ENCODE measurements at regions not wholly inside any gene's neighbourhood (a gene's known extent, or its start where the extent isn't known, plus 50 kb on each side); places are given as distances from the start of the nearest gene placed in this dataset.

DNA sequence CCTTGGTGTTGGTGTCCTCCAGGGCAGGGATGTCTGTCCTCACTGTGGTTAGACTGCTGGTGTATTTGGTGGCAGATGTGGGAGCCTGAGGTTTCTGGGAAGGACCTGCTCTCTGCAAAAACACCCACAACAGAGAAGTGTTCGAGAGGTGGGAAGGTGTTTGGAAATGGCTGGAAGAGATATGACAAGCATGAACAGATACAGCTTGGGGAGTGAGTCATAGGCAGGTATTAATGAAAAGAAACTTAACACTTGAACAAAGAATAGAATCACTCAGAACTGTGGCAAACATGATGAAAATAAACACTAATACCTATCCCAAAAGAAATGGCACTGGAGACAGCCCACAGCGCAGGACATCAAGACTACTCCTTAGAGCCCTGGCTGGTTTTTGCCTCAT is 192.4 kb upstream of the RORA start:
- Histone ChIP-seq H3K36me3 (ENCODE audit: control insufficient read depth, insufficient read depth, low read length) (no peaks in the 10 kb centered on the region), H3K9me3 (no peaks in the 10 kb centered on the region), H3K4me1 (no peaks in the 10 kb centered on the region), H3K27me3 (replicated peaks; ENCODE audit: control insufficient read depth, insufficient read depth, low read length) (no peaks in the 10 kb centered on the region; the same call in 1 of the 2 replicates), H3K4me3 (ENCODE audit: low read depth, low read length) (no peak overlapping the region)
- Mint-ChIP-seq H3K36me3 (ENCODE audit: insufficient read depth, unreplicated experiment) (no peaks in the 10 kb centered on the region), H3K4me1 (ENCODE audit: low read depth, unreplicated experiment) (no peaks in the 10 kb centered on the region), H3K4me3 (ENCODE audit: unreplicated experiment) (no peak overlapping the region), H3K27me3 (ENCODE audit: insufficient read depth, unreplicated experiment) (peaks cover 11% of the 10 kb centered on the region), H3K9me3 (ENCODE audit: unreplicated experiment) (no peaks in the 10 kb centered on the region), H3K27ac (ENCODE audit: unreplicated experiment) (no peak overlapping the region)
- no peak for DNase-seq
- CTCF ChIA-PET: no interaction called here
- POLR2A ChIA-PET: no interaction called here
- no TSS peak for BruUV-seq (replicated peaks)
- TF ChIP-seq, protein P1, sequence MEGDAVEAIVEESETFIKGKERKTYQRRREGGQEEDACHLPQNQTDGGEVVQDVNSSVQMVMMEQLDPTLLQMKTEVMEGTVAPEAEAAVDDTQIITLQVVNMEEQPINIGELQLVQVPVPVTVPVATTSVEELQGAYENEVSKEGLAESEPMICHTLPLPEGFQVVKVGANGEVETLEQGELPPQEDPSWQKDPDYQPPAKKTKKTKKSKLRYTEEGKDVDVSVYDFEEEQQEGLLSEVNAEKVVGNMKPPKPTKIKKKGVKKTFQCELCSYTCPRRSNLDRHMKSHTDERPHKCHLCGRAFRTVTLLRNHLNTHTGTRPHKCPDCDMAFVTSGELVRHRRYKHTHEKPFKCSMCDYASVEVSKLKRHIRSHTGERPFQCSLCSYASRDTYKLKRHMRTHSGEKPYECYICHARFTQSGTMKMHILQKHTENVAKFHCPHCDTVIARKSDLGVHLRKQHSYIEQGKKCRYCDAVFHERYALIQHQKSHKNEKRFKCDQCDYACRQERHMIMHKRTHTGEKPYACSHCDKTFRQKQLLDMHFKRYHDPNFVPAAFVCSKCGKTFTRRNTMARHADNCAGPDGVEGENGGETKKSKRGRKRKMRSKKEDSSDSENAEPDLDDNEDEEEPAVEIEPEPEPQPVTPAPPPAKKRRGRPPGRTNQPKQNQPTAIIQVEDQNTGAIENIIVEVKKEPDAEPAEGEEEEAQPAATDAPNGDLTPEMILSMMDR (IDR thresholded peaks at IDR 0.05; ENCODE audit: insufficient read depth in 1 of 2, low read depth in 1 of 2, low read length in 1 of 2, severe bottlenecking in 1 of 2, unreplicated experiment in 1 of 2): no peak
- intact Hi-C loops (cut with micrococcal nuclease; ENCODE audit: unreplicated experiment): no loop called here

DNA sequence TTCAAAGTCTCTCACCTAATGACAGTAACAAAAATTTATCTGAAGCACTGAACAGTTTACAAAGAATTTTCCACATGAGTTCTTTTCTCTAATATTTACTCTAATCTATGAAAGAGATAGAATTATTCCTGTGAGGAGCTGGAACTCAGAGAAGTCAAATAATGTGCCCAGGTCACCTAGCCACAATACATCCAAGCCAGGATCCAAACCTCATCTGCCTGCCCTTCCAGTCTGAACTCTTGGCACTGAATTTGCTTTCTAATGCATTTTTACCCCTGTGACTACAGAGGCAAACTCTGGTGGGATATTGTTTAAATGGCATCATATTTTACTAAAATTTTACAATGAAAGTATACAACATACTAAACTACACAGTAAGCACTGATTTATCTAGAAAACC is 191.4 kb upstream of the RORA start:
- ChIA-PET POLR2A (no interaction called here), CTCF (no interaction called here)
- H3K9me3 ChIP-seq: no peaks in the 10 kb centered on the region

DNA sequence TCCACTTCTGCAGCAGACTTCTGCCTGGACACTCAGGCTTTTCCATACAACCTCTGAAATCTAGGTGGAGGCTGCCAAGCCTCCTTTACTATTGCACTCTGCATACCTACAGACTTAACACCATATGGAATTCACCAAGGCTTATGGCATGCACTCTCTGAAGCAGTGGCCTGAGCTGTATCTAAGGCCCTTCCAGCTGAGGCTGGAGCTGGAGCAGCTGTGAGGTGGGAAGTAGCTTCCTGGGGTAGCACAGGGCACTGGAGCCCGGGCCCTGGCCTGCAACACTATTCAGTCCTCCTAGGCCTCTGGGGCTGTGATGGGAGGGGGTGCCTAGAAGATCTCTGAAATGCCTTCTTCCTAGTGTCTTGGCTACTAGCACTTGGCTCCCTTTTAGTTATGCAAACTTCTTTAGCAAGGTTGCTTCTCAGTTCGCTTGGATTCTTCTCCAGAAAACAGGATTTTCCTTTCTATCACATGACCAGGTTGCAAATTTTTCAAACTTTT is 186.6 kb upstream of the RORA start:
- no peaks in the 10 kb centered on the region for H3K9me3 Mint-ChIP-seq (ENCODE audit: unreplicated experiment)
- no peaks in the 10 kb centered on the region for H3K36me3 Mint-ChIP-seq (ENCODE audit: insufficient read depth, unreplicated experiment)
- CTCF ChIA-PET: no interaction called here

More for the DNA sequence above, 191.4 kb upstream of the RORA start:
- no peak for DNase-seq
- Histone ChIP-seq H3K4me1 (no peaks in the 10 kb centered on the region), H3K36me3 (ENCODE audit: control insufficient read depth, insufficient read depth, low read length) (no peaks in the 10 kb centered on the region), H3K4me3 (ENCODE audit: low read depth, low read length) (no peak overlapping the region), H3K27me3 (replicated peaks; ENCODE audit: control insufficient read depth, insufficient read depth, low read length) (no peaks in the 10 kb centered on the region; the same call in 1 of the 2 replicates)
- no peaks in the 10 kb centered on the region for H3K9me3 Mint-ChIP-seq (ENCODE audit: unreplicated experiment)
- no peak overlapping the region for H3K4me3 Mint-ChIP-seq (ENCODE audit: unreplicated experiment)
- intact Hi-C loops (cut with micrococcal nuclease; ENCODE audit: unreplicated experiment): no loop called here
- H3K4me1 Mint-ChIP-seq (ENCODE audit: low read depth, unreplicated experiment): no peaks in the 10 kb centered on the region
- BruUV-seq (replicated peaks): no TSS peak
- TF ChIP-seq, protein P1 (IDR thresholded peaks at IDR 0.05; ENCODE audit: insufficient read depth in 1 of 2, low read depth in 1 of 2, low read length in 1 of 2, severe bottlenecking in 1 of 2, unreplicated experiment in 1 of 2): no peak
- no peaks in the 10 kb centered on the region for H3K36me3 Mint-ChIP-seq (ENCODE audit: insufficient read depth, unreplicated experiment)
- peaks cover 9% of the 10 kb centered on the region for H3K27me3 Mint-ChIP-seq (ENCODE audit: insufficient read depth, unreplicated experiment)
- H3K27ac Mint-ChIP-seq (ENCODE audit: unreplicated experiment): no peak overlapping the region

More for the DNA sequence above, 186.6 kb upstream of the RORA start:
- H3K4me3 Mint-ChIP-seq (ENCODE audit: unreplicated experiment): no peak overlapping the region
- H3K27me3 ChIP-seq (replicated peaks; ENCODE audit: control insufficient read depth, insufficient read depth, low read length): no peaks in the 10 kb centered on the region; the same call in 1 of the 2 replicates
- intact Hi-C loops (cut with micrococcal nuclease; ENCODE audit: unreplicated experiment): no loop called here
- H3K4me3 ChIP-seq (ENCODE audit: low read depth, low read length): no peak overlapping the region
- POLR2A ChIA-PET: no interaction called here
- TF ChIP-seq, protein P1 (IDR thresholded peaks at IDR 0.05; ENCODE audit: insufficient read depth in 1 of 2, low read depth in 1 of 2, low read length in 1 of 2, severe bottlenecking in 1 of 2, unreplicated experiment in 1 of 2): no peak
- no peak overlapping the region for H3K27ac Mint-ChIP-seq (ENCODE audit: unreplicated experiment)
- no TSS peak for BruUV-seq (replicated peaks)
- no peaks in the 10 kb centered on the region for H3K9me3 ChIP-seq
- no peaks in the 10 kb centered on the region for H3K36me3 ChIP-seq (ENCODE audit: control insufficient read depth, insufficient read depth, low read length)
- H3K4me1 ChIP-seq: no peaks in the 10 kb centered on the region
- H3K27me3 Mint-ChIP-seq (ENCODE audit: insufficient read depth, unreplicated experiment): peaks cover 17% of the 10 kb centered on the region
- no peak for DNase-seq
- H3K4me1 Mint-ChIP-seq (ENCODE audit: low read depth, unreplicated experiment): no peaks in the 10 kb centered on the region

All from Caco-2 (cell line).